HG03045 (cell line): ENCODE measurements at regions not wholly inside any gene's neighbourhood (a gene's known extent, or its start where the extent isn't known, plus 50 kb on each side); places are given as distances from the start of the nearest gene placed in this dataset.

ENCODE experiments used
- ATAC-seq: cut with Tn5 transposase; IDR thresholded peaks from one replicate; pipeline ENCODE4 v1.9.1; 2021; ENCODE audit warnings: mild to moderate bottlenecking, moderate library complexity; ENCODE audit not compliant: unreplicated experiment

- no peak for ATAC-seq
Measured at GRCh38 chr5:51271261-51271660, 112.0 kb upstream of the ISL1 start.

- ATAC-seq: no peak
Measured at GRCh38 chr5:51273021-51273420, 110.2 kb upstream of the ISL1 start.

- no peak for ATAC-seq
Measured at GRCh38 chr5:51273871-51274270, 109.4 kb upstream of the ISL1 start.

- no peak for ATAC-seq
Measured at GRCh38 chr5:51275428-51275827, 107.8 kb upstream of the ISL1 start.

GRCh38 chr5:51276250-51276649, 107.0 kb upstream of the ISL1 start:
- ATAC-seq: no peak

- ATAC-seq: no peak
Measured at GRCh38 chr5:51278539-51278938, 104.7 kb upstream of the ISL1 start.

- no peak for ATAC-seq
Measured at GRCh38 chr5:51279983-51280706, 103.1 kb upstream of the ISL1 start.

- ATAC-seq: no peak
Measured at GRCh38 chr5:51286046-51286445, 97.2 kb upstream of the ISL1 start.

- ATAC-seq: no peak
Measured at GRCh38 chr5:51302343-51302742, 80.9 kb upstream of the ISL1 start.

GRCh38 chr5:51326844-51327243, 56.4 kb upstream of the ISL1 start:
- ATAC-seq: no peak
